ENCODE measurements at regions not wholly inside any gene's neighbourhood (a gene's known extent, or its start where the extent isn't known, plus 50 kb on each side); places are given as distances from the start of the nearest gene placed in this dataset.
A peak's percentile ranks its signal among the peaks of the same experiment; 100 is the strongest.

GRCh38 chr7:106487892-106488291, 173.1 kb downstream of the CCDC71L start:
- ATAC-seq (no peak), DNase-seq (no peak)
- Histone ChIP-seq H3K9me3 (no peaks in the 10 kb centered on the region), H3K27me3 (no peaks in the 10 kb centered on the region), H3K36me3 (replicated peaks in 1 of 2; ENCODE audit: insufficient read depth in 1 of 2, low read depth in 2 of 2) (no peaks in the 10 kb centered on the region), H3K4me3 (no peak overlapping the region), H3K4me1 (peaks cover 23% of the 10 kb centered on the region), H3K27ac (peak overlapping the region in 1 of 4 donors; percentile 82)
- intact Hi-C loops (cut with DNase I), result no loop called here
- TF ChIP-seq POLR2A (IDR thresholded peaks at IDR 0.05), result no peak
- no peak for TF ChIP-seq CTCF (IDR thresholded peaks at IDR 0.05)

DNA sequence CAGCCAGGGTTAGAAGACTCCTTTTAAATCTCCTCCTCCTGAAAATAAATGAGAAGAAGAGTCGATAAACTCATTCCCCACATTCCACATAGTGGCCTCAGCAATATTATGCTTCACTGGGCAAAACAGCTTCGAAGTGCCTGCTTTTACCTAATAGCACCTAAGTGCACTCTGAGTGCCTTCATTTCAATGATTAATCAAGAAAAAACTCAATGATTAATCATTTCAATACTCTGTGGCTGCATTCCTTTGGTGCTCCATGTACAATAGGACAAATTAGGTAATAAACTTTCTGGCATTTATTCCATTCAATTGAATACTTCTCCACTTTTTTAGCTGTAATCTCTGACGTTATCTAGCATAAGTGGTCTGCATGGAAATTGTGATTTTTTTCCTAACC, 174.6 kb downstream of the CCDC71L start:
- Histone ChIP-seq H3K27ac (peak overlapping the region; percentile 25 to 82 (median 69)), H3K36me3 (replicated peaks in 1 of 2; ENCODE audit: insufficient read depth in 1 of 2, low read depth in 2 of 2) (no peaks in the 10 kb centered on the region), H3K4me3 (no peak overlapping the region), H3K4me1 (peaks cover 28% of the 10 kb centered on the region), H3K27me3 (no peaks in the 10 kb centered on the region), H3K9me3 (no peaks in the 10 kb centered on the region)
- ATAC-seq (peak; percentile 87), DNase-seq (peak in 2 of 4 donors; percentile 27 to 49)
- 31 to 35% methylated on average over 3 of the region's 3 CpGs for WGBS, 2 donors
- intact Hi-C loops (cut with DNase I), result no loop called here
- TF ChIP-seq CTCF (IDR thresholded peaks at IDR 0.05), result peak in 1 of 7 experiments; percentile 1
- no peak for TF ChIP-seq POLR2A (IDR thresholded peaks at IDR 0.05)

DNA sequence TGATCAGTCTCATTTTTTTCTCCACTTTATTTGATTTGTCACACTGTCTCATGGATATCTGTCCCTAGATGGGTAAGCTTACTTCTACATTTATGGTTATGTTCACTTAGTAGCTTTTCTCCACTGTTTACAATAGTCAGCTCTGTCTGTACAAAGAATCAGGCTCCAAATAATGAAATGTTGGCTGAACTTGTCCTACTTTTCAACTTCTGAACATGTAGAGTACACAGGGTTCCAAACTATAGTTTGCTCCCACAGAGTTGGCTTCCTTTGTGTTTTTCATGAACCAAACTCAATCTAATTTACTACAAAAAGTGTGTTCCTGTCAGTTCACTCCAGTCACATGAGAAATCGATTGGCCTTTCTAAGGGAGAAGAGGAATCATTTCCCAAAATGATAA, 175.0 kb downstream of the CCDC71L start:
- Histone ChIP-seq H3K4me1 (peaks cover 30% of the 10 kb centered on the region), H3K9me3 (no peaks in the 10 kb centered on the region), H3K4me3 (no peak overlapping the region), H3K36me3 (replicated peaks in 1 of 2; ENCODE audit: insufficient read depth in 1 of 2, low read depth in 2 of 2) (no peaks in the 10 kb centered on the region), H3K27ac (peak overlapping the region; percentile 22 to 82 (median 69)), H3K27me3 (no peaks in the 10 kb centered on the region)
- DNase-seq, result no peak
- TF ChIP-seq CTCF (IDR thresholded peaks at IDR 0.05), result no peak
- no peak for TF ChIP-seq POLR2A (IDR thresholded peaks at IDR 0.05)
- ATAC-seq, result peak; percentile 43
- WGBS, 2 donors, result 21 to 40% methylated on average over 1 of the region's 1 CpG
- intact Hi-C loops (cut with DNase I), result no loop called here

- Histone ChIP-seq H3K4me3 (no peak overlapping the region), H3K27me3 (no peaks in the 10 kb centered on the region), H3K36me3 (replicated peaks in 1 of 2; ENCODE audit: insufficient read depth in 1 of 2, low read depth in 2 of 2) (no peaks in the 10 kb centered on the region), H3K27ac (peak overlapping the region; percentile 56 to 82 (median 69)), H3K4me1 (peaks cover 33% of the 10 kb centered on the region), H3K9me3 (no peaks in the 10 kb centered on the region)
- intact Hi-C loops (cut with DNase I), result no loop called here
- TF ChIP-seq POLR2A (IDR thresholded peaks at IDR 0.05) (no peak), CTCF (IDR thresholded peaks at IDR 0.05) (no peak)
- WGBS, 2 donors, result 39 to 50% methylated on average over 1 of the region's 1 CpG
- ATAC-seq (no peak), DNase-seq (no peak)
Observed at GRCh38 chr7:106485031-106485551, 175.9 kb downstream of the CCDC71L start.

DNA sequence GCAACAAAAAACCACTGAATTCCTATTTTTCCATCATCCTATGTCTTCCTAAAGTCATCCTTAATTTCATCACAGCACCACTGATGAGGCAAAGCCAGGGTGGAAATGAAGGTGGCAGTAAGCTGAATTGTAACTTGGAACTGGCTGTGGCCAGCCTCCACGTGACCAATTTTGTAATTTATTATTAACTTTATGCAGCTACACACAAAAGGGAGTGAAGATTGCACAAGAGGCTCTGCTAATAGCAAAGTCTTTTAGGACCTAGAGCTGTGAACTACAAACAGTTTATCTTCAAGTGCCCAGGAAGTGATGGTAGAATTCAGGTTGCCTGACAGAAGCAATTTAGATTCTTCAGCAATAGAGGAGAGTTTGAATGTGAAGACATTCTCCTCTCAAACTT, 176.4 kb downstream of the CCDC71L start:
- DNase-seq, result peak in 3 of 4 donors; percentile 23 to 57 (median 33)
- no peaks in the 10 kb centered on the region for H3K36me3 ChIP-seq (replicated peaks in 1 of 2; ENCODE audit: insufficient read depth in 1 of 2, low read depth in 2 of 2)
- TF ChIP-seq POLR2A (IDR thresholded peaks at IDR 0.05), result no peak
- TF ChIP-seq CTCF (IDR thresholded peaks at IDR 0.05), result no peak
- intact Hi-C loops (cut with DNase I), result no loop called here
- H3K9me3 ChIP-seq, result no peaks in the 10 kb centered on the region
- 13 to 21% methylated on average over 1 of the region's 1 CpG for WGBS, 2 donors
- ATAC-seq, result peak; percentile 54
- peak overlapping the region; percentile 56 to 82 (median 69) for H3K27ac ChIP-seq
- H3K4me1 ChIP-seq, result peaks cover 33% of the 10 kb centered on the region
- no peaks in the 10 kb centered on the region for H3K27me3 ChIP-seq
- H3K4me3 ChIP-seq, result no peak overlapping the region

All from body of pancreas (tissue), 4 donors.